ENCODE measurements at regions not wholly inside any gene's neighbourhood (a gene's known extent, or its start where the extent isn't known, plus 50 kb on each side); places are given as distances from the start of the nearest gene placed in this dataset.

DNA sequence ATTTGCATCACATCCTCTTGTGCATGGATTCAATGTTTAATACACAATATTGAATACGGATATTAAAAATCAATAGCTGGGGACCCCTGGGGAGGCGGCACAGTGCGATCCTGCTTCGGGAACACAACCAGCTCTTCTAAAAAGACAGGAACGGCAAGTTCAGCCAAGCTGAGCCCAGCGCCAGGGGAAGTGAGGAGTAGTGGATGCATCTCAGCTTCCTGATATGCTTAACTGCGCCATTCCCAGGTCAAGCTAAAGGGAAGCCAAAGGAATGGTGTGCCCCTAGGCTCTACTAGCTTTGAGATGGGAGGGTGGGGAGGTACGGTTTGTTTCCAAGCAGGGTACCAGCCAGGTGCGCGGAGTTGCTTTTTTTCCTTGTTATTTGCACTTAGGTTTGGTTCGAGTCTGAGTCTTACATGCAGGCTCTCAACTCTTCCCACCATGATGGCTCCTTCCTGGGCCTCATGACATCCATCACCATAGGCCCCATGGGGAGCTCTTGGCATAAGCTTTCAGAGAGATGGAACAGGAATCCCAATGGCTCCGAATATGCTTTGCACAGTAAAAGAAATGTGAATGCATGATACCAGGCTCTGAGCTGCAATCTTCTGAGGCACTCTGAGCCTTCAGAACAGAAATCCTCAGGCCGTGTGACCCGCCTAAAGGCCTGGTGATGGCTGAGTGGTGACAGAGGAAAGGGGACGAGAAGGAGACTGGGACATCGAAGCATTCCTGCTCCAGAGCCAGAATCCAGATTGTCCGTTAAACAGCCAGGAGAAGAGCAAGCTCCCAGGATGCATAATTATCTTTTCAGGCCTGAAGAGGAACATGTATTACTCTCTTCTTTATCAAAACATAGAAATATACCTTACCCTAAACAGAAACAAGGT, 51.8 kb upstream of the BCOR start:
- Mint-ChIP-seq H3K9me3 (peaks cover 0 to 2% (median 0%) of the 10 kb centered on the region in 7 donors), H3K27ac (no peak overlapping the region), H3K4me1 (peaks cover 0 to 24% (median 2%) of the 10 kb centered on the region in 4 donors), H3K27me3 (peaks cover 5% of the 10 kb centered on the region), H3K36me3 (no peaks in the 10 kb centered on the region), H3K4me3 (peak overlapping the region in 2 of 4 donors; percentile 13 to 73)
- H3K9me3 ChIP-seq (ENCODE audit: control insufficient read depth in 2 of 2, low read length in 2 of 2), result no peaks in the 10 kb centered on the region
- no peak for ATAC-seq (ENCODE audit: low read depth in 2 of 2)
- no peak for DNase-seq
- no peak overlapping the region for H3K27ac ChIP-seq (ENCODE audit: insufficient read depth, low read length, poor library complexity, severe bottlenecking)
- H3K4me1 ChIP-seq (ENCODE audit: control insufficient read depth, insufficient read depth, low read length, poor library complexity, severe bottlenecking), result peaks cover 30% of the 10 kb centered on the region
- H3K27me3 ChIP-seq (ENCODE audit: control insufficient read depth, insufficient read depth, low read length), result no peaks in the 10 kb centered on the region
- H3K36me3 ChIP-seq (ENCODE audit: control insufficient read depth, insufficient read depth, low read length), result no peaks in the 10 kb centered on the region
- H3K4me3 ChIP-seq (ENCODE audit: low read depth, low read length), result no peak overlapping the region

DNA sequence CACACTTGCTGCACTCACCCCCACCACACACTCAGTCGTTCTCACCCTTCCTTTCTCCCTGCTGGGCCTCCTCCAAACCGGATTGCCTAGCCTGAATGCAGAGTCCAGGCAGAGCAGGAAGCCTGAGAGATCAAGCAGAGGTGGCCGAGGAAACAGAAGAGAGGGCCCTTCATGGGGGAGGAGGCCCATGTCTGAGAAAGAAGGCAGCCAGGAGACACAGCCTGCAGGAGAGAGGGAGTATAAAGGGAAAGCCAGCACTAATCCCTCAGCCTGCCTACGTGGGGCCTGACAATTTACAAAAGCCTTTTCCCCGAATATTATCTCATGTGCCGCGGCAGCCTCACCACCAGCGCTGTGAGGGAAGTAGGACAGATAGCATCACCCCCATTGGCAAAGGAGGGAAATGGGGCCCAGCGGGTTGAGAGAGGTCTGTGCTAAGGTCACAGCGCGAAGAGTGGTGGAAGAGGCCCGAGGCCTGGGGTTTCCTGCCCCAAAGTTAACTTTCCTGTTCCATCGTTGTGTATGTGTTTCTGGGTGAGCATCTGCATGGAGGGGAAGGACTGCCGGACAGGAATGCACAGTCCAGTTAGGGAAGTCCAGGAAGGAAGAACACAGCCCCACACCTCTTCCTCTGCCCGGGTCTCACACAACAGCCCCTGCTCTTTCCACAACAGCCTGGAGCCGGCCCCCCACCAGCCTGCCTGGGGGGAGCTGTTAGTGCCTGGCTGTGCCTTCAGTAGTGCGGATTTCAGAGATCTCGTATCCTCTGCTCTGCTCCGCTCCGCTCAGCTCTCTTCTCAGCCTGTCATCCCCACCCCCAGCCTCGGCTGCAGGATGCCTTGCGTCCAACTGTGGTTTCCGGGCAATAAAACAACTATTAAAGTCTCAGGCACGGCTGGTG, 50.9 kb upstream of the BCOR start:
- no peaks in the 10 kb centered on the region for H3K36me3 Mint-ChIP-seq
- no peak overlapping the region for H3K27ac Mint-ChIP-seq
- H3K27me3 Mint-ChIP-seq, result peaks cover 5% of the 10 kb centered on the region

GRCh38 chrX:40147971-40148370, 50.2 kb upstream of the BCOR start:
- Histone ChIP-seq H3K27ac (ENCODE audit: insufficient read depth, low read length, poor library complexity, severe bottlenecking) (no peak overlapping the region), H3K36me3 (ENCODE audit: control insufficient read depth, insufficient read depth, low read length) (no peaks in the 10 kb centered on the region), H3K9me3 (ENCODE audit: control insufficient read depth in 2 of 2, low read length in 2 of 2) (no peaks in the 10 kb centered on the region), H3K4me3 (ENCODE audit: low read depth, low read length) (no peak overlapping the region), H3K4me1 (ENCODE audit: control insufficient read depth, insufficient read depth, low read length, poor library complexity, severe bottlenecking) (peaks cover 24% of the 10 kb centered on the region), H3K27me3 (ENCODE audit: control insufficient read depth, insufficient read depth, low read length) (no peaks in the 10 kb centered on the region)
- Mint-ChIP-seq H3K27me3 (no peaks in the 10 kb centered on the region), H3K36me3 (no peaks in the 10 kb centered on the region), H3K4me1 (peaks cover 0 to 24% (median 2%) of the 10 kb centered on the region in 4 donors), H3K4me3 (peak overlapping the region in 1 of 4 donors; percentile 13), H3K27ac (no peak overlapping the region), H3K9me3 (peaks cover 0 to 2% (median 0%) of the 10 kb centered on the region in 7 donors)
- DNase-seq (no peak), ATAC-seq (ENCODE audit: low read depth in 2 of 2) (no peak)

More for the DNA sequence above, 50.9 kb upstream of the BCOR start:
- Mint-ChIP-seq H3K9me3 (peaks cover 0 to 2% (median 0%) of the 10 kb centered on the region in 7 donors), H3K4me1 (peaks cover 0 to 24% (median 2%) of the 10 kb centered on the region in 4 donors), H3K4me3 (peak overlapping the region in 3 of 4 donors; percentile 13 to 73 (median 24))
- Histone ChIP-seq H3K27me3 (ENCODE audit: control insufficient read depth, insufficient read depth, low read length) (no peaks in the 10 kb centered on the region), H3K27ac (ENCODE audit: insufficient read depth, low read length, poor library complexity, severe bottlenecking) (no peak overlapping the region), H3K36me3 (ENCODE audit: control insufficient read depth, insufficient read depth, low read length) (no peaks in the 10 kb centered on the region), H3K9me3 (ENCODE audit: control insufficient read depth in 2 of 2, low read length in 2 of 2) (no peaks in the 10 kb centered on the region), H3K4me3 (ENCODE audit: low read depth, low read length) (no peak overlapping the region), H3K4me1 (ENCODE audit: control insufficient read depth, insufficient read depth, low read length, poor library complexity, severe bottlenecking) (peaks cover 27% of the 10 kb centered on the region)
- ATAC-seq (ENCODE audit: low read depth in 2 of 2) (no peak), DNase-seq (no peak)

All from CD4-positive, CD25-positive, alpha-beta regulatory T cell (primary cell).